IMR-90 (cell line): ENCODE measurements at regions not wholly inside any gene's neighbourhood (a gene's known extent, or its start where the extent isn't known, plus 50 kb on each side); places are given as distances from the start of the nearest gene placed in this dataset.

Source experiments
- ATAC-seq: fragments of 200-7000 bp; cut with Tn5 transposase; 2 replicates; pipeline ENCODE4 v1.9.1; 2020; ENCODE audit warnings: low read depth, mild to moderate bottlenecking, moderate library complexity
- BruUV-seq: library from RNA; stranded (reverse); fragments of 400-500 nt; replicated peaks from 2 replicates; lab custom pipeline; 2021; lab: Mats Ljungman, UMichigan
- CTCF ChIA-PET: fragments of 300-600 bp; formaldehyde crosslinking; extraction: SDS; loops from one replicate; lab custom pipeline; 2021; ENCODE audit warnings: antibody characterized with exemption; lab: Yijun Ruan, JAX
- POLR2A ChIA-PET: fragments of 300-600 bp; sonication (Branson Sonifier 250); formaldehyde crosslinking; loops from one replicate; lab custom pipeline; 2022; ENCODE audit warnings: antibody characterized with exemption; ENCODE audit not compliant: unreplicated experiment; lab: Charles Lee
- DNase-seq: peaks from one replicate; pipeline ENCODE4 v3.0.0; 2013
- H2AFZ ChIP-seq: replicated peaks from 2 replicates; pipeline ENCODE3; 2013; ENCODE audit warnings: low read length, mild to moderate bottlenecking; ENCODE audit not compliant: poor library complexity
- H2AK5ac ChIP-seq: 2 replicates; pipeline ENCODE4 v1.6.1; 2013; ENCODE audit warnings: low read depth, low read length, inconsistent platforms
- H2AK9ac ChIP-seq: replicated peaks from 2 replicates; pipeline ENCODE3; 2013; ENCODE audit warnings: mild to moderate bottlenecking, low read depth, low read length, moderate library complexity; ENCODE audit not compliant: poor library complexity
- H2BK120ac ChIP-seq: 2 replicates; pipeline ENCODE4 v1.6.1; 2013; ENCODE audit warnings: low read depth, low read length, inconsistent platforms
- H2BK15ac ChIP-seq: 3 replicates; pipeline ENCODE4 v1.6.1; 2013; ENCODE audit warnings: low read depth, low read length, inconsistent platforms
- H2BK20ac ChIP-seq: 2 replicates; pipeline ENCODE4 v1.6.1; 2013; ENCODE audit warnings: low read depth, mild to moderate bottlenecking, inconsistent platforms, low read length, moderate library complexity
- H2BK5ac ChIP-seq: 2 replicates; pipeline ENCODE4 v1.6.1; 2013; ENCODE audit warnings: mild to moderate bottlenecking, low read depth, low read length, inconsistent platforms; ENCODE audit not compliant: poor library complexity, severe bottlenecking
- H3K14ac ChIP-seq: replicated peaks from 2 replicates; pipeline ENCODE4 v1.6.1; 2013; ENCODE audit warnings: low read depth, low read length, inconsistent platforms
- H3K18ac ChIP-seq: 2 replicates; pipeline ENCODE4 v1.6.1; 2013; ENCODE audit warnings: low read depth, low read length, control low read depth
- H3K23ac ChIP-seq: 2 replicates; pipeline ENCODE4 v1.6.1; 2013; ENCODE audit warnings: low read depth, low read length, inconsistent platforms
- H3K27ac ChIP-seq: 2 replicates; pipeline ENCODE4 v1.5.1; 2013; ENCODE audit warnings: mild to moderate bottlenecking, control low read depth, low read length; ENCODE audit not compliant: insufficient read depth
- H3K27me3 ChIP-seq: 2 replicates; pipeline ENCODE4 v1.6.1; 2013; ENCODE audit warnings: low read length; ENCODE audit not compliant: control insufficient read depth, insufficient read depth
- H3K36me3 ChIP-seq: 2 replicates; pipeline ENCODE4 v1.6.1; 2013; ENCODE audit warnings: low read length, mixed read lengths; ENCODE audit not compliant: control insufficient read depth, insufficient read depth
- H3K4ac ChIP-seq: 2 replicates; pipeline ENCODE4 v1.6.1; 2013; ENCODE audit warnings: low read depth, low read length, inconsistent platforms
- H3K4me1 ChIP-seq: 2 replicates; pipeline ENCODE4 v1.6.1; 2013; ENCODE audit warnings: low read length, mixed read lengths; ENCODE audit not compliant: control insufficient read depth, insufficient read depth
- H3K4me2 ChIP-seq: 2 replicates; pipeline ENCODE4 v1.6.1; 2013; ENCODE audit warnings: low read depth, mild to moderate bottlenecking, control low read depth, low read length, moderate library complexity
- H3K4me3 ChIP-seq: 2 replicates; pipeline ENCODE4 v1.5.1; 2013; ENCODE audit warnings: low read depth, mild to moderate bottlenecking, control low read depth, low read length, moderate library complexity; ENCODE audit not compliant: insufficient read depth
- H3K56ac ChIP-seq: 2 replicates; pipeline ENCODE4 v1.6.1; 2013; ENCODE audit warnings: low read length, inconsistent platforms; ENCODE audit not compliant: insufficient read depth; ENCODE audit errors: extremely low read depth
- H3K79me1 ChIP-seq, 2 experiments: 2 replicates each; pipeline ENCODE4 v1.6.1; 2013; ENCODE audit warnings: low read length in 2 of 2, inconsistent platforms in 1 of 2, low read depth in 1 of 2
- H3K9ac ChIP-seq: 2 replicates; pipeline ENCODE4 v1.6.1; 2013; ENCODE audit warnings: low read depth, low read length, control low read depth
- H3K9me1 ChIP-seq: 2 replicates; pipeline ENCODE4 v1.6.1; 2013; ENCODE audit warnings: low read length, inconsistent platforms; ENCODE audit not compliant: insufficient read depth
- H3K9me3 ChIP-seq: 2 replicates; pipeline ENCODE4 v1.6.1; 2013; ENCODE audit warnings: low read length; ENCODE audit not compliant: control insufficient read depth, insufficient read depth
- H4K20me1 ChIP-seq: 2 replicates; pipeline ENCODE4 v1.6.1; 2013; ENCODE audit warnings: low read length, inconsistent platforms; ENCODE audit not compliant: insufficient read depth
- H4K5ac ChIP-seq: 2 replicates; pipeline ENCODE4 v1.6.1; 2013; ENCODE audit warnings: mild to moderate bottlenecking, low read depth, low read length, control low read depth
- H4K8ac ChIP-seq, 2 experiments: 2 replicates each; pipeline ENCODE4 v1.6.1; 2013; ENCODE audit warnings: low read depth in 2 of 2, low read length in 2 of 2, control low read depth in 1 of 2, inconsistent platforms in 1 of 2
- H4K91ac ChIP-seq: 2 replicates; pipeline ENCODE4 v1.6.1; 2013; ENCODE audit warnings: low read depth, low read length, inconsistent platforms; ENCODE audit not compliant: insufficient read depth
- BHLHE40 ChIP-seq: fragments of 150-350 bp; IDR thresholded peaks from 2 replicates; pipeline ENCODE4 v1.6.1; 2016; ENCODE audit warnings: mild to moderate bottlenecking, low read depth, low read length
- RAD21 ChIP-seq: IDR thresholded peaks from 2 replicates; pipeline ENCODE4 v1.6.1; 2012; ENCODE audit warnings: low read length, improper control_type of control experiment
- SMC3 ChIP-seq: fragments of 150-350 bp; IDR thresholded peaks from 2 replicates; pipeline ENCODE4 v1.6.1; 2016; ENCODE audit warnings: low read depth, mild to moderate bottlenecking, antibody characterized with exemption, low read length, moderate library complexity
- WGBS, 2 experiments: methylation state at CpG; one replicate each; pipeline versions ENCODE4 v1.1.5 to v1.1.7; 2013; ENCODE audit warnings: missing lambda C conversion rate in 2 of 2; ENCODE audit not compliant: insufficient read length in 1 of 2; ENCODE audit errors: extremely low coverage in 2 of 2; 5-methylcytosine and 5-hydroxymethylcytosine counted together
- dilution Hi-C: fragments of 300-500 bp; cut with HindIII; formaldehyde crosslinking; loops from one replicate; pipeline ENCODE4 v1.14.3; 2018; ENCODE audit warnings: low sequenced_read_pairs; ENCODE audit not compliant: unreplicated experiment
- in situ Hi-C: fragments of 300-500 bp; cut with MboI; formaldehyde crosslinking; loops from 3 replicates; pipeline ENCODE4 v1.14.3; 2019; ENCODE audit warnings: low sequenced_read_pairs, inconsistent platforms, mixed read lengths
- intact Hi-C: fragments of 100-400 bp; cut with micrococcal nuclease; formaldehyde crosslinking; loops from 2 replicates; pipeline ENCODE4 v1.10.0; 2022

- no peaks in the 10 kb centered on the region for H4K20me1 ChIP-seq
- H3K27me3 ChIP-seq = no peaks in the 10 kb centered on the region
- H3K9ac ChIP-seq = no peak overlapping the region
- H4K91ac ChIP-seq = no peak overlapping the region
- H3K4me1 ChIP-seq = no peaks in the 10 kb centered on the region
- no peak overlapping the region for H3K18ac ChIP-seq
- CTCF ChIA-PET = no interaction called here
- peaks cover 17% of the 10 kb centered on the region for H3K9me3 ChIP-seq
- H3K4me3 ChIP-seq = no peak overlapping the region
- H3K9me1 ChIP-seq = no peaks in the 10 kb centered on the region
- POLR2A ChIA-PET = no interaction called here
- H3K23ac ChIP-seq = no peak overlapping the region
- H2AK5ac ChIP-seq = no peak overlapping the region
- H2BK20ac ChIP-seq = no peak overlapping the region
- no peak overlapping the region for H3K4ac ChIP-seq
- no peaks in the 10 kb centered on the region for H3K36me3 ChIP-seq
- intact Hi-C loops = no loop called here
- no peaks in the 10 kb centered on the region for H3K79me1 ChIP-seq
- no peak overlapping the region for H3K4me2 ChIP-seq
- ATAC-seq (no peak), DNase-seq (no peak)
- no peak overlapping the region for H3K27ac ChIP-seq
- dilution Hi-C loops = no loop called here
- H4K5ac ChIP-seq = no peak overlapping the region
- no peak overlapping the region for H3K56ac ChIP-seq
- BruUV-seq = no TSS peak
- TF ChIP-seq RAD21 = no peak
- TF ChIP-seq SMC3 = no peak
- no peak for TF ChIP-seq BHLHE40
- WGBS, 2 experiments = 4% methylated on average over 4 of the region's 7 CpGs; no CpG with 5 or more reads in 1 of the 2 experiments
- H2BK120ac ChIP-seq = no peak overlapping the region
- H2BK5ac ChIP-seq = no peak overlapping the region
- no peak overlapping the region for H3K14ac ChIP-seq
- no peak overlapping the region for H2BK15ac ChIP-seq
- H4K8ac ChIP-seq = no peak overlapping the region
- in situ Hi-C loops = no loop called here
- no peak overlapping the region for H2AFZ ChIP-seq
- H2AK9ac ChIP-seq = no peak overlapping the region
Measured at GRCh38 chr17:73814075-73814474, 169.8 kb upstream of the SDK2 start.
